GM21526 (cell line): ENCODE measurements at regions not wholly inside any gene's neighbourhood (a gene's known extent, or its start where the extent isn't known, plus 50 kb on each side); places are given as distances from the start of the nearest gene placed in this dataset.

ENCODE experiments used
- ATAC-seq: cut with Tn5 transposase; IDR thresholded peaks from one replicate; pipeline ENCODE4 v1.9.1; 2021; ENCODE audit warnings: moderate library complexity; ENCODE audit not compliant: unreplicated experiment, low FRiP score

- ATAC-seq: no peak
Measured at GRCh38 chr12:127536833-127537428, 730.0 kb upstream of the TMEM132C start.

DNA sequence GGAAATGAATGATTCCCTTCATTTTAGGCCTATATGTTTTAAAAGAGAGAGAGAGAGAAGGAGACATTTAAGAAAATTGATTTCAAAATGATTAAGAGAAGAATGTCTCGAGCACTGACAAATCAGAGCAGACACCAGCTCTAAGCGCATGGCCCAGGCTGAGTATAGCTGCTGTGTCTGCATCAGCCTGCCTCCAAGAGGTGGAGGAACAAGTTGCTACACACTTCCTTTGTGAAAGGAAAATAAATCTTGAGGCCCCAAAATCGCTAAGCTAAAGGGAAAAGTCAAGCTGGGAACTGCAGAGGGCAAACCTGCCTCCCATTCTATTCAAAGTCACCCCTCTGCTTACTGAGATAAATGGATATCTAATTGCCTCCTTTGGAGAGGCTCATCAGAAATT lies 728.7 kb upstream of the TMEM132C start:
- no peak for ATAC-seq

- no peak for ATAC-seq
Measured at GRCh38 chr12:127539226-127539858, 727.6 kb upstream of the TMEM132C start.

GRCh38 chr12:127542391-127542790 lies 724.6 kb upstream of the TMEM132C start:
- ATAC-seq: no peak

DNA sequence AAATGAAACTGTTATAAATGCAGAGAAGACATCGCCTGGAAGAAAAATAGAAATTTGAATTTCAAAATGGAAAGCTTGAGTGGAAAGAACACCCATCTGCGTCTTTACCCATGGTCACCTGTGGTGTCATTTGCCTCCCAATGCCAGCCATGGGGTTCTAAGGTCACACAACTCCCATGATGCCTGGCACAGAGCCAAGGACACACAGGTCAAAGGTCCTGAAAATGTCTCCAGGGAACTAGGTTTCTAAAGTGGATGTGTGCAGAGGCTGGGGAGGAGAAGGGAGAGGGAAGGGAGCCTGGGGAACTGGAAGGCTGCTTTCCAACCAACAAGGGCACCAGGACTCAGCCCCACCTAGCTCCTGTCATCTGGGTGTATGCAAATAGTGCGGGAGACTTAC lies 724.0 kb upstream of the TMEM132C start:
- no peak for ATAC-seq

- ATAC-seq: no peak
Measured at GRCh38 chr12:127546721-127547505, 720.1 kb upstream of the TMEM132C start.

GRCh38 chr12:127548123-127548553 lies 718.8 kb upstream of the TMEM132C start:
- ATAC-seq: no peak

GRCh38 chr12:127550271-127550670 lies 716.7 kb upstream of the TMEM132C start:
- ATAC-seq: no peak

DNA sequence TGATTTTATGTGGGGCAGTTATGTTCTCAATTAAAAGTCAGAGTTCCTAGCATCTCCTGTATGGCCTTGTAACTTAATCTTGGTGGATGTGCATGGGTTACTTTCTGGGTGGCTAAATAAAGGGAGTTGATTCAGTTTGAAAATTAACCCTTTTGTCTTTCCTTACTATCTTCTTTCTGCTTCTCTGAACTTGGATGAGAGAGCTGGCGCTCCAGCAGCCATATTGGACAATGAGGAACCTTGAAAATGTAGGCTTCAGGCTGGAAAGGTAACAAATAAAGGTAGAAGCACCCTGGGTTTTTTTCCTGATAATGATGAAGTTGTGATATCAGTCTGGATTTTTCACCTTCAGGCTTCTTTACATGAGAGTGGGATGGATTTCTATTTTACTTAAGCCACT lies 714.1 kb upstream of the TMEM132C start:
- ATAC-seq: no peak

GRCh38 chr12:127555071-127555470 lies 711.9 kb upstream of the TMEM132C start:
- ATAC-seq: no peak

DNA sequence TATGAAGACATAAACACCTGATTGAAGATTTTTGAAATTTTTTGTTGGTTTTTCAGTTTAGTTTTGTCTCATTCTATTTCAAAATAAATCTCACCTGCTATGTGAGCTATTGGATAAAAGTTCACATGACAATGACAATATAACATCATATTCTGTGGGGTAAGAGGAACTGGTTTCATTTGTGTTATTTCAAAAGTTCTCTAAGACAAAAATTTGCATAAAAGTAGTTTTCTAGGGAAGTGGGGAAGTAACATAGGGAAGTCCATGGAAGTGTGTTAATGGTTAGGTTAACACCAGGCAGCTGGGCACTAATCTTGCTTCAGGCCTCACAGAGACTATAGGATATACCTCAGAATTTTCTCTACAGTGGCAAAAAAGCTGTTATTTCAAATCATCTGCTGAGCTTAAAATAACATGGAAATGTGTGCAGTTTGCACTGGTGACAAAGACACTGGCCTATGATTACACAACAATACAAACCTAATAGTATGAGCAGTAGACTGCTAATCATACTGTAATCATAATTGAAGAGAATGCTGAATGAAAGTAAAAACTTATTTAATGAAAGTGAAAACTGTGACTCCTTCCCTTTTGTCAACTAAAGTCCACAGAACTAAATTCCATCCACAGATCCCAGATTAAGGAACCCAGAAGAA lies 710.6 kb upstream of the TMEM132C start:
- ATAC-seq: no peak

DNA sequence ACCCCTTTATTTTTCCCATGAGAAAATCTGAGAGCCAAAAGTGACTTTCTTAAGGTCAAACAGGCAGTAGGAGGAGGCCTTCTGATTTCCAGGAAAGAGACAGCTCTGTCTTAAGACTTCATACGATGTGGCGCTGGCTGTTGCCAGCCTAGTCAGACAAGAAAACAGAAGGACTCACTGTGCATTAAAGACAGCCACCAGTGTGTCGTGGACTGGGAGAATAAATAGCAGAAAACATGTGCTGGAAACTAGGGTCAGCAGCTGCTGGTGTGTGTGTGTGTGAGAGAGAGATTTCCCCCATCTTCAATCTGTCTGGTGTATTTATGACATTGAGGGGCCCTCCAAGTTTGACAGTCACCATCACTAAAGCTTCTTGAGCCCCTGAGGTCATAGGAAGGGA lies 708.6 kb upstream of the TMEM132C start:
- ATAC-seq: no peak

DNA sequence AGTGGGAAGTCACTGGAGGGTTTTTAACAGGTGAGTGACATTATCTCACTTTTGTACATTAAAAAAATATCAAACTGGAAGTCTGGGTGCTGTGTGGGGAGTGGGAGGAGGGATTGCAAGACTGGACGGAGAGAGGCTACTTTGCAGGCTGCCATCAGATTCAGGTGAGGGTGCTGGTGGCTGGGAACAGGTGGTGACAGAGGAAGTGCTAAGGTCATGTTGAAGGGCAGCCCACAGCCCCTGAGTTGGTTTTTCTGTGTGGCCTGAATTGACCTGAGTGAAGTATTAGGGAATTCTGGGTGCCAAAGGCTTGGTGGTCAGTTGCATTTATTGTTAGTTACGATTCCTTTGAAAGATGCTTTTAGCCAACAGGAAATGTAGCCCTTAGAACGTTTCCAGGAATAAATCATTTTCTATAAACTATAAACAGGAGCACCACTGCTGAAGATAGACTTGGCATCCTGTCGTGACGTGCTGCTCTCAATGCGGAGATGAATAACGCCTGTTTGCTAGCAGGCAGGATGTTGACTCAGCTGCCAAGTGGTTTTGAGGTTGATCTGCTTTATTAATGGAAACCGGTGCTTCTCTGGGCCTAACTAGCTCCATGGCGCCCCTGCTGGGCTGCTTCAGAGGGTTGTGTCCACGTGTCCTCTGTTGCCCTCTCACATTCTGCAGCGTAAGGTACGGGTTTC lies 707.5 kb upstream of the TMEM132C start:
- no peak for ATAC-seq

DNA sequence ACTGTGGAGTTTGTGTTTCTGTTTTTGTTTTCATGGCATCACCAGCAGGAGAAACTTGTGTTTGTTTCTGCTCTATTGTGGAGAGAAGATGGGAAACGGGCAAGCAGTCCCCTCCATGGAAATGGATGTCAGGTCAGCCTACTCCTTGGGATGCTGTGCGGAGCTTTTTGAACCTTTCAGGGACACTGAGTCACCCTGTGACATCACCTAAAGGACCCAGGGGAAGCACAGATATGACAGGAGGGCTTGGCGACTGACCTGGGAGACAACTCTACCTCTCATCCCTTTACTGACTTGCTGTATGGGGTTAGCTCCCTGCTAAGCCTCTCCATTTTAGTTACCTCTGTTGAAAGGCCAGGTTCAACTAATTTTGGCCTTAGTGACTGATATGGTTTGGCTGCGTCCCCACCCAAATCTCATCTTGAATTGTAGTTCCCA lies 706.9 kb upstream of the TMEM132C start:
- ATAC-seq: no peak

DNA sequence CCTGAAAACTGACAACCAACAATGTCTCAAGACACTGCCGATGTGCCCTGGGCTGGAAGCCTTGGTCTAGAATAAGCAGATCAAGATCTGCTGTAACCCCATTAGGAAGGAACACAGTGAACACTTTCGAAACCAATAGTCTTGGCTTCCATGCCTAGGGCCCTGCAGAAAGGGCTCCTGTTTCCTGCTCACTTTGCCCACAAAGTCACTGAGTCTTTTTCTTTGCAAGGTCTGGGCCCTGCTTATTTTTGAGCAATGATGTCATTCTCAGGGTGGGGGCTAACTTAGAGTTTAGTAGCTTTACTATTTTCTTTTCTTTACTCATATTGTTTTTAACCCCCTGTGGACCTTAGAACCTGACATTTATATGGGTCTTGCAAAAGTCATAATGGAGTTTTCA lies 704.2 kb upstream of the TMEM132C start:
- no peak for ATAC-seq

- no peak for ATAC-seq
Measured at GRCh38 chr12:127565241-127565640, 701.7 kb upstream of the TMEM132C start.

GRCh38 chr12:127567531-127567930 lies 699.4 kb upstream of the TMEM132C start:
- ATAC-seq: no peak

DNA sequence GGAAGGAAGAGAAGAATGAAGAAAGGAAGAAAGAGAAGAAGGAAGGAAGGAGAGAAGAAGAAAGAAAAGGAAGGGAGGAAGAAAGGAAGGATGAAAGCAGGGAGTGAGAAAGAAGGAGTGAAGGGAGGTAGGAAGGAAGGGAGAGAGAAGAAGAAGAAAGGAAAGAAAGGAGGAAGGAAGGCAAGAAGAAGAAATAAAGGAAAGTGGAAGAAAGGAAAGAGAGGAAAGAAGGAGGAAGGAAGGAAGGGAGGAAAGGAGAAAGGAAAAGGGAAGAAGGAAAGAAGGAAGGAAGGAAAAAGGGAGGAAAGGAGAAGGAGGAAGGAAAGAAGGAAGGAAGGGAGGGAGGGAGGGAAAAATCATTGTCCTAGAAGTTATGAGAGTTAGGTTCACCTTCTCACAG lies 696.6 kb upstream of the TMEM132C start:
- ATAC-seq: no peak

DNA sequence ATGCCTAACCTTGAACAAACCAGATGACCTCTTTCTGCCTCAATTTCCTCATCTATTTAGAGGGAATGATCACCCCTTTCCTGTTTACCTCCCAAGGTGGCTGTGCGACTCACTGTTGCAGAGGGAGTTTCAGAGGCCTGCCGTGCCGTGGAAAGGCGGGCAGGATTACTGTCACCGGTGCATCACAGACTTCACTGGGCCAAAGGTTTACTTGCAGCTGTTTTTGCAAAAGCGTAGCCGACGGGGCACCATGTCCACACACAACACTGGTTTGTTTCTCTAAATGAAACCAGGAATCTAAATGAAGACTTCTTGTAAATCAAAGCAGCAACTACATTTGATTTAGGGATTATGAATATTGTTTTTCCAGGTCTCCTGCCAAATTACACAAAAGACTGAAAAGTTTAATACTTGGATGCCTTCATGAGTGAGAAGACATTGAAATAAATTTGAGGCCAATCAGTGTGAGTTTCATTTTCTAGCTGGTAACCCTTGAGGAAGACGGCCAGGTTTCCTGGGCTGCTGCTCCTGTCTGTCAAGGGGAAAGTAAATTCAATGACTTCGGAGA lies 696.1 kb upstream of the TMEM132C start:
- ATAC-seq: no peak

DNA sequence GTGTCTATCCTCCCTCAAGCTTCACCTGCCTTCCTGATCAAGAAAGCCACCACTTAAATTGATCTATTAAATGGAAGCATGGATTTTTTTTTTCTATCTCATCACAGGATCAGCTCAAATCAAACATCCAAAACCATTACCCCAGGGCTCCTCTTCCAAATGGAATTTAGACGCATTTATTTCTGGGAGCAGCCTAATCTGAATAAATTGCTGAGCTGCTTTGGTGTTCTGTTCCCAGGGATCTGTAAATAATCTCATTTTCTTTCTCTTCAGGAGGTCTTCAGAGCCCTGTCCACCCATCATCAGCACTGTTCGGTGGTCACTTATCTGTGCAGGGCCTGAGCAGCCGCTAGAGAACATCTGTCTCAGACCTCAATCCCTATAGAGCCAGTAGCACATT lies 695.4 kb upstream of the TMEM132C start:
- ATAC-seq: no peak
